ENCODE measurements at regions not wholly inside any gene's neighbourhood (a gene's known extent, or its start where the extent isn't known, plus 50 kb on each side); places are given as distances from the start of the nearest gene placed in this dataset.
"Not testable (repeated sequence)": the region's sequence is repeated elsewhere in the genome, so short reads cannot be mapped to it uniquely, and the experiment has no call there.

GRCh38 chr3:160098261-160098908, 109.8 kb downstream of the IL12A start:
- DNase-seq, result no peak

GRCh38 chr3:160098926-160099626, 110.4 kb downstream of the IL12A start:
- no peak for DNase-seq

GRCh38 chr3:160099834-160100233, 111.2 kb downstream of the IL12A start:
- DNase-seq, result no peak

- no peak for DNase-seq
Observed at GRCh38 chr3:160100610-160101009, 112.0 kb downstream of the IL12A start.

- not testable (repeated sequence) for DNase-seq
Observed at GRCh38 chr3:160102001-160102400, 113.4 kb downstream of the IL12A start.

GRCh38 chr3:160103397-160103796, 114.8 kb downstream of the IL12A start:
- DNase-seq, result no peak

GRCh38 chr3:160105907-160106584, 117.4 kb downstream of the IL12A start:
- DNase-seq, result no peak

GRCh38 chr3:160106905-160107861, 118.0 kb upstream of the C3orf80 start:
- DNase-seq, result no peak

GRCh38 chr3:160108362-160108761, 116.9 kb upstream of the C3orf80 start:
- DNase-seq, result no peak

- no peak for DNase-seq
Observed at GRCh38 chr3:160112481-160112880, 112.7 kb upstream of the C3orf80 start.

GRCh38 chr3:160112996-160113395, 112.2 kb upstream of the C3orf80 start:
- DNase-seq, result no peak

- no peak for DNase-seq
Observed at GRCh38 chr3:160114355-160114995, 110.7 kb upstream of the C3orf80 start.

GRCh38 chr3:160115387-160115786, 109.8 kb upstream of the C3orf80 start:
- DNase-seq, result no peak

GRCh38 chr3:160124224-160124623, 101.0 kb upstream of the C3orf80 start:
- no peak for DNase-seq

GRCh38 chr3:160125258-160125657, 100.0 kb upstream of the C3orf80 start:
- no peak for DNase-seq

- DNase-seq, result no peak
Observed at GRCh38 chr3:160126051-160126450, 99.2 kb upstream of the C3orf80 start.

- no peak for DNase-seq
Observed at GRCh38 chr3:160126761-160127160, 98.5 kb upstream of the C3orf80 start.

GRCh38 chr3:160127308-160127707, 97.9 kb upstream of the C3orf80 start:
- DNase-seq, result no peak

GRCh38 chr3:160128056-160128455, 97.2 kb upstream of the C3orf80 start:
- no peak for DNase-seq

- DNase-seq, result peak in 1 of 5 donors; percentile 51
Observed at GRCh38 chr3:160129459-160130061, 95.7 kb upstream of the C3orf80 start.

GRCh38 chr3:160130071-160130470, 95.2 kb upstream of the C3orf80 start:
- no peak for DNase-seq

GRCh38 chr3:160130950-160131349, 94.3 kb upstream of the C3orf80 start:
- no peak for DNase-seq

All from T-helper 1 cell (primary cell).